HG02623 (cell line): ENCODE measurements at regions not wholly inside any gene's neighbourhood (a gene's known extent, or its start where the extent isn't known, plus 50 kb on each side); places are given as distances from the start of the nearest gene placed in this dataset.

Source experiments
- ATAC-seq: cut with Tn5 transposase; IDR thresholded peaks from one replicate; pipeline ENCODE4 v1.9.1; 2021; ENCODE audit warnings: moderate library complexity; ENCODE audit not compliant: unreplicated experiment

- ATAC-seq, result no peak
Measured at GRCh38 chr6:163663575-163663974, 249.1 kb downstream of the QKI start.

GRCh38 chr6:163662604-163663225, 248.2 kb downstream of the QKI start:
- ATAC-seq, result no peak

DNA sequence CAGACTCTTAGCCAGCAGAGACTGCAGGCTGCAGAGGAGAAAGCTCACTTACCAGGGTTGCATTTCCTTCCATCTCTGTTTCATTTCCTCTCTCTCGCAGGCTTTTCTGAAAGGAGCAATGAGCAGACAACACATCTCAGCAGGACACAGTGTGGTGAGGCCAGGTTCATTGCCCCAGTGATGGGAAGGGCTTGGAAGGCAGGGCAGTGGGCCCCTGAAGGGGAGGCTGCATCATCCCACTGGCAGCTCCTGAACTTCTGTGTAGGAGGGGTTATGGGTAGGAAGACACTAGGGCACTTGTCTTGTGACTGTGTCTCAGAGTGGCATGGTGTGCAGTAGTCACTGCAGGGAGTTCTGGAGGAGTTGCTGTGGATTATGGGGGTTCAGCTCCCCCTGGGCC, 246.8 kb downstream of the QKI start:
- peak; percentile 96 for ATAC-seq

DNA sequence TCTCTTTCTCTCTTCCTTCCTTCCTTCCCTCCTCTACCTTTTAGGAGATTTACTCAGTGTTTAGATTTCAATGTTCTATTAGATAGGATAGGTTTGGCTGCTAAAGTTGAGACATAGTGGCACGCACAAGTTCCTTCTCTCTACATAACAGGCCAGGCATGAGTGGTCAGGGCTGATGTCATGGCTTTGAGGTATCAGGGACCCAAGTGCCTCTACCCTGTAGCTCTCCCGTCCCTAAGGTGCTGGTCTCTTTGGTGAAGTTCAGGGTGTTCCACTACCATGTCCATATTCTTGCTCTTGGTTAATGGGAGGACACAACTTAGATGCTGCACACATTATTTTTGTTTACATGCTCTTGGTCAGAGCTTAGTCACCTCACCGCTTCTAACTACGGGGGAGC, 245.3 kb downstream of the QKI start:
- no peak for ATAC-seq

- ATAC-seq, result no peak
Measured at GRCh38 chr6:163655217-163656121, 241.0 kb downstream of the QKI start.

DNA sequence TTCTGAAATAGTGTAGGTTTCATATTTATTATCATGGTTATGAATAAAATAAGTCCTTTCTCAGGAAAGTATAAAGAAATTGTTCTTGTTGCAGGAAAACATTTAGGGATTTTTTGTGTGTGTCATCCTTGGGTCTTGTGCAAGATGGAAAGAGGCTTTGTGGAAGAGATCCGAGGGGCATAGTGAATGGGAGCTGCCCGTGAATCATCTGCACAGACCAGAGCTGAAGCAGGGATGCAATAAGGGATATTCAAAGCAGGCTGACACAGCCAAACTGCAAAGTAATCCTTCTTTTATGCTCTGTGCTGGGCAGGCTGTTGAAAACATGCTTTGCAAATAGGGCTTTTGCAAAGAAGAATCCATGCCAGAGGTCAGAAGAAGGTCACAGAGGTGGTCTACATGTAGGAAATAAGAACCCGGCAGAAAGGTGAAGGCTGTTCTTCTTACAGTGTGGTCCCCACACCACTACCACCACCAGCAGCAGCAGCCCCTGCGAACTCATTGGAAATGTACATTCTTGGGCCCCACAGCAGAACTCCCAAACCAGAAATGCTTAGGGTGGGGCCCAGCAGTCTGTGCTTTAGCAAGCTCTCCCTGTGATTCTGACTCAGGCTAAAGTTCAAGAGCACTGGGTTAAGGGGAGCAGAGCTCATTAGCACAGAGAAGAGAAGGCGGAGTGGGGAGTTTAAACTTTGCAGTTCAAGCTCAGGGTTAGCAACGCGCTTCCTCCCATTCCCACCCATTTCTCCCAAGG, 237.6 kb downstream of the QKI start:
- ATAC-seq, result no peak

DNA sequence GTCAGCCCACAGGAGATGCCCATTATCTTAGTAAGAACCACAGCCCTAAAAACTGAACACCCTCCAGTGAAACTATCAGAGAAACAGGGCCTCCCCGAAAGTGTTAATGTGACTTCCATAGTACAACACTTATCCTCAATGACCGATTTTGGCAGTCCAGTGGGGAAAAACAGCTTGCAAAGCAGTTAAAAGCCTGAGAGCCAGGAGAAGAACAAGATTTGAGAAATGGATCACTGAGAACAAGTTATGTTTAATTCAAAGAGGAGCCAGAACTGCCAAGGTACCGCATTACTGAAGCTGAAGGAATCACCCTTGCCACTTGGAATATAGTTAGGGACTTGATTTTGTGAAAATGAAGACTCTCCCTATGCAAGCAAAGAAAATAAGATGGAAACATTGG, 236.9 kb downstream of the QKI start:
- ATAC-seq, result no peak

DNA sequence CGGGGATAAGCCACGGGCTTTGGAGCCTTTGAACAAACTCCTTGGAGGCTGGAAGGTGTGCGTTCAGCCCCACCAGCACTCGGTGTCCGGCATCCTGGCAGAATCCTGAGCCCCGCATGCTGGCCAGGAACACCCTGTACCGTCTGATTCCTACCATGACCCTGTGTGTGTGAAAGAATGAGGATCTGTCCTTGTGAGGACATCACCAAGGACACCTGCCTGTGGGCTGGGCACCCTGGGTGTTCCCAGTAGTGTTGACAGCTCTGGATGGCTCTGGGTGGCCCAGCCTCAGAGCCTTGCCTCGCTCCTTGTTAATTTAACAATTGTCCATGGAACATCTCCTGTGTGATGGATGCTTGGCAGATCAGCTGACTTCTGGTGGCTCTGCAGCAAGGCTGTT, 234.3 kb downstream of the QKI start:
- no peak for ATAC-seq

GRCh38 chr6:163647624-163648023, 233.1 kb downstream of the QKI start:
- ATAC-seq, result no peak

DNA sequence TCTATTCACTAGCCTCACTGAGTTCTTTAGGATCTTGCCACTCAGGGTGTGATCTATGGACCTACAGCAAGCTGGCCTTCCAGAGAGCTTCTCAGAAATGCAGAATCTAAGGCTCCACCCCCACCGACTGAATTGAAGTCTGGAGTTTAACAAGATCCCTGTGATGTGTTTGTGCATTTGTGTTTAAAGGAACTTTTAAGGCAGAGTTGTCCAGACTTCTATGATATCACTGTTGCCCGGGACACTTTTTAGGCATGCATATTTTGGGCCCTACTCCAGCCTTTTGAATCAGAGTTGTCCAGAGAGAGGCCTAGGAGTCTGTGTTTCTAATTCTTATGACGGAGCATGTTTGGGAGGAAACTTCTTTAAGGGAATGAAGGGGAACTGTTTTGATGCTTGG, 232.3 kb downstream of the QKI start:
- no peak for ATAC-seq

DNA sequence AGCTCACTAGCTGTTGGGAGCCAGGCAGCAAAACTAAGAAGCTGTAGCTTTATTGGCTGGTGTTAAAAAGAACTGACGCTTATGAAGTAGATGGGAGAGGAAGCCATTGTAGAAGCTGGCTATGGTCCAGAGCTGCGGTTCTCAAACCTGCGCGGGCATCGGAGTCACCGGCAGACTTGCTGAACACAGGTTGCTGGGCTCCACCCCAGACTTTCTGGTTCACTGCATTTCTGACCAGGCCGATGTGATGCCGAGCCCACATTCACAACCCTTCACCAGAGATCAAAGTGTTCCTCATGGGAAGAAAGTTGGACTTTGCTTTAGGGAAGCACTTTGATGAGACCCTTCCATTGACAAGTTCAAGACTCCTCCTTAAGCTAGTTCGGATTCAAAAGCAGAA, 231.6 kb downstream of the QKI start:
- no peak for ATAC-seq

DNA sequence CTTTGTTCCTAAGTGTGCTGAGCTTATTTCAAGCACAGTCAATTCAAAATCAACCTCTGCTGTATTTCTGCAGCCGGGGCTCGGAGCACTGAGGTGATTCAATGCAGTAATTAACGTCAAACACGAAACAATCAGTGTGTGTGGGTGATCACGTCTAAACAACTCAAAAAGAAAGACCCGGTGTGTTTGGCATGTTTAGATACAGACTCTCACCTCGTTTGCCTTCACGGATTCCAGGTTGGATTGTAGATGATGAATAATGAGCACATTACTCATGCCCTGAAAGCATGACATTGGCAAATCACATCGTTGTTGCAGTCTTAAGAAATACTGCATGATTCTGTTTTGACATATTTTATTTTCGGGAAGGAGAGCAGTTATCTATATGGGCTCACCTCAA, 231.0 kb downstream of the QKI start:
- ATAC-seq, result no peak

- no peak for ATAC-seq
Measured at GRCh38 chr6:163643866-163644265, 229.3 kb downstream of the QKI start.

DNA sequence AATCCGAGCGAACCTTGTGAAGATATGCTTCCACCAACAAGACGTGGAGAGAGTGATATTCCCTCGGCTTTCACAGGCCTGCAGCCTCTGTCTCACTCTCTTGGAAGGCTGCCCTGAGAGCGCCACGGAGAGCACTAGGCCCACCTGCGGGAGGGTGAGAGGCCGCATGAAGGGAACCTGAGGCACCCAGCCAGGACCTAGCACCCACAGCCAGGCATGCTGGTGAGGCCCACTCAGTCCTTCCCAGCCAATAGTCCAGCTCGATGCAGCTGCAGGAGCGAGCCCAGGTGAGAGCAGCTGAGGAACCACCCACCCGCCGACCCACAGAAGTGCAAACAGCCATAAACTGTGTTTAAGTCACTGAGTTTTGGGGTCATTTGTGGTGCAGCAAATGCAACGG, 227.2 kb downstream of the QKI start:
- no peak for ATAC-seq

DNA sequence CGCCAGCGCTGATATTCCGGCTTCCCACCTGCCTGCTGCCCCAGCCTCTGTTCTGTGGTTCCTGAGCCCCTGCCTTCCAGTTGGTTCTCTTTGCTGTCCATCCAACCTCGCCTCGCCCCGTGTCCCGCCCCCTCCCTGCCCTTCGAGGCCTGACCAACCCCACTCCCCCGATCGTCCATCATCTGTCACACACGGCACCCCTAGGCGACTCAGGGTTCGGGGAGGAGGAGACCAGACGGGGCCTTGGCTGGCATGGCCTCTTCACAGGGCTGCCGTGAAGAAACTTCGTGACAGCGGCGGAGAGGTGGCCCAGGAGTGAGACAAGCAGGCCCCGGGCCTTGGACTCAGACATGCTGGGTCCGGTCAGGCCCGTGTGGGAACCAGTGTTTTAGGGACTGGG, 226.1 kb downstream of the QKI start:
- no peak for ATAC-seq

DNA sequence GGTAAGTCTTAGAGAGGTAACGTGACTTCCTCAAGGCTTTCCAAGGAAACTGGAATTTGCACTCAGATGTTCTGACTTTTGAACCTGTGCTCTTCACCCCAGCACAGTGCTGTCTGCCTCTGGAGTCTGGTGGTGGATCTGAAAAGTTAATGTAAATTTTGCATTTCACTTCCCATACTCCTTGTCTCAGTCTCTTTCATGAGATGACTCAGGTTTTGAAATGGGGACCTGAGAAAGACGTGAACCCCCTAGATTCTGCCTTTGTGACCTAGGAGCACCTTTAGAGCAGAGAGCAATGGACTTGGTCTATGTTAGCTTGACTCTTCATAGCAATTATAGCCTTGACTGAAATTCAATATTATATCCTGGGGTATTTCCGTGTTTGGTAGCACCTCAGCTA, 223.0 kb downstream of the QKI start:
- ATAC-seq, result peak; percentile 93

- ATAC-seq, result no peak
Measured at GRCh38 chr6:163635731-163636364, 221.3 kb downstream of the QKI start.

- no peak for ATAC-seq
Measured at GRCh38 chr6:163635315-163635714, 220.8 kb downstream of the QKI start.

GRCh38 chr6:163634211-163635171, 220.0 kb downstream of the QKI start:
- no peak for ATAC-seq

- ATAC-seq, result no peak
Measured at GRCh38 chr6:163630991-163631390, 216.5 kb downstream of the QKI start.
